Mesenchymal stem cell (in vitro differentiated cells and primary cell): ENCODE measurements at regions not wholly inside any gene's neighbourhood (a gene's known extent, or its start where the extent isn't known, plus 50 kb on each side); places are given as distances from the start of the nearest gene placed in this dataset.
A peak's percentile ranks its signal among the peaks of the same experiment; 100 is the strongest.

ENCODE experiments used
- DNase-seq: peaks from one replicate; pipeline ENCODE4 v3.0.0-alpha.2; 2013
- H2AFZ ChIP-seq: one replicate; pipeline ENCODE4 v1.6.1; 2013; ENCODE audit warnings: low read depth, mild to moderate bottlenecking, control low read depth, inconsistent platforms, low read length, moderate library complexity
- H2AK5ac ChIP-seq: 2 replicates; pipeline ENCODE4 v1.6.1; 2013; ENCODE audit warnings: low read length, moderate library complexity, mild to moderate bottlenecking, inconsistent platforms; ENCODE audit not compliant: severe bottlenecking
- H2BK120ac ChIP-seq: one replicate; pipeline ENCODE4 v1.6.1; 2013; ENCODE audit warnings: low read depth, mild to moderate bottlenecking, inconsistent platforms, low read length, moderate library complexity
- H2BK12ac ChIP-seq, 2 experiments: one replicate each; pipeline ENCODE4 v1.6.1; 2013; ENCODE audit warnings: inconsistent platforms in 2 of 2, low read length in 2 of 2, mild to moderate bottlenecking in 2 of 2, moderate library complexity in 2 of 2, control low read depth in 1 of 2
- H2BK15ac ChIP-seq: one replicate; pipeline ENCODE4 v1.6.1; 2013; ENCODE audit warnings: mild to moderate bottlenecking, low read depth, inconsistent platforms; ENCODE audit not compliant: poor library complexity, severe bottlenecking
- H2BK5ac ChIP-seq: 2 replicates; pipeline ENCODE4 v1.6.1; 2013; ENCODE audit warnings: low read depth, mild to moderate bottlenecking, low read length, control low read depth, inconsistent platforms; ENCODE audit not compliant: poor library complexity, severe bottlenecking
- H3K14ac ChIP-seq, 2 experiments: one replicate each; pipeline ENCODE4 v1.6.1; 2013; ENCODE audit warnings: inconsistent platforms in 2 of 2, low read length in 2 of 2, control low read depth in 1 of 2, mild to moderate bottlenecking in 1 of 2, moderate library complexity in 1 of 2
- H3K18ac ChIP-seq, 2 experiments: one replicate each; pipeline ENCODE4 v1.6.1; 2013; ENCODE audit warnings: inconsistent platforms in 2 of 2, low read length in 2 of 2, control low read depth in 1 of 2, low read depth in 1 of 2, mild to moderate bottlenecking in 1 of 2
- H3K23ac ChIP-seq, 2 experiments: one replicate each; pipeline ENCODE4 v1.6.1; 2013; ENCODE audit warnings: inconsistent platforms in 2 of 2, low read length in 2 of 2, mild to moderate bottlenecking in 2 of 2, moderate library complexity in 2 of 2, control low read depth in 1 of 2
- H3K27ac ChIP-seq: 2 replicates; pipeline ENCODE4 v1.5.1; 2013; ENCODE audit warnings: mild to moderate bottlenecking, moderate library complexity, low read length, control low read depth, inconsistent platforms; ENCODE audit not compliant: poor library complexity, severe bottlenecking
- H3K27me3 ChIP-seq, 2 experiments: 2 replicates each; pipeline versions ENCODE4 v1.6.1 to v1.7.0; 2013; ENCODE audit warnings: low read length in 2 of 2, mild to moderate bottlenecking in 2 of 2, moderate library complexity in 2 of 2, control low read depth in 1 of 2, inconsistent platforms in 1 of 2; ENCODE audit not compliant: control insufficient read depth in 1 of 2, insufficient read depth in 1 of 2
- H3K36me3 ChIP-seq, 2 experiments: 2 replicates each; pipeline versions ENCODE4 v1.6.1 to v1.7.0; 2013; ENCODE audit warnings: low read length in 2 of 2, control low read depth in 1 of 2, inconsistent platforms in 1 of 2, low read depth in 1 of 2, mild to moderate bottlenecking in 1 of 2; ENCODE audit not compliant: insufficient read depth in 2 of 2, control insufficient read depth in 1 of 2
- H3K4ac ChIP-seq, 2 experiments: one replicate each; pipeline ENCODE4 v1.6.1; 2013; ENCODE audit warnings: inconsistent platforms in 2 of 2, low read length in 2 of 2, mild to moderate bottlenecking in 2 of 2, moderate library complexity in 2 of 2, control low read depth in 1 of 2, low read depth in 1 of 2
- H3K4me1 ChIP-seq: 2 replicates; pipeline ENCODE4 v1.6.1; 2013; ENCODE audit warnings: low read depth, low read length, control low read depth; ENCODE audit not compliant: control insufficient read depth, insufficient read depth
- H3K4me2 ChIP-seq: 2 replicates; pipeline ENCODE4 v1.6.1; 2013; ENCODE audit warnings: low read length, mild to moderate bottlenecking, inconsistent platforms; ENCODE audit not compliant: poor library complexity, severe bottlenecking
- H3K4me3 ChIP-seq, 2 experiments: 2 replicates each; pipeline versions ENCODE4 v1.5.1 to v1.7.0; 2013; ENCODE audit warnings: low read length in 2 of 2, mild to moderate bottlenecking in 2 of 2, control low read depth in 1 of 2, low read depth in 1 of 2; ENCODE audit not compliant: insufficient read depth in 1 of 2
- H3K79me1 ChIP-seq: replicated peaks from 2 replicates; pipeline ENCODE4 v1.6.1; 2013; ENCODE audit warnings: mild to moderate bottlenecking, control low read depth, low read length, inconsistent platforms; ENCODE audit not compliant: poor library complexity, severe bottlenecking
- H3K9ac ChIP-seq: 2 replicates; pipeline ENCODE4 v1.7.0; 2013; ENCODE audit warnings: mild to moderate bottlenecking, low read length, moderate library complexity
- H3K9me3 ChIP-seq: 2 replicates; pipeline ENCODE4 v1.7.0; 2013; ENCODE audit warnings: mild to moderate bottlenecking, low read length; ENCODE audit not compliant: control insufficient read depth
- H4K8ac ChIP-seq: one replicate; pipeline ENCODE4 v1.6.1; 2013; ENCODE audit warnings: inconsistent platforms, mild to moderate bottlenecking, low read length, moderate library complexity
- H4K91ac ChIP-seq: one replicate; pipeline ENCODE4 v1.6.1; 2013; ENCODE audit warnings: mild to moderate bottlenecking, low read length, inconsistent platforms
- WGBS: methylation state at CpG from one replicate; pipeline ENCODE4 v1.1.7; 2013; ENCODE audit warnings: mixed read lengths; 5-methylcytosine and 5-hydroxymethylcytosine counted together

DNA sequence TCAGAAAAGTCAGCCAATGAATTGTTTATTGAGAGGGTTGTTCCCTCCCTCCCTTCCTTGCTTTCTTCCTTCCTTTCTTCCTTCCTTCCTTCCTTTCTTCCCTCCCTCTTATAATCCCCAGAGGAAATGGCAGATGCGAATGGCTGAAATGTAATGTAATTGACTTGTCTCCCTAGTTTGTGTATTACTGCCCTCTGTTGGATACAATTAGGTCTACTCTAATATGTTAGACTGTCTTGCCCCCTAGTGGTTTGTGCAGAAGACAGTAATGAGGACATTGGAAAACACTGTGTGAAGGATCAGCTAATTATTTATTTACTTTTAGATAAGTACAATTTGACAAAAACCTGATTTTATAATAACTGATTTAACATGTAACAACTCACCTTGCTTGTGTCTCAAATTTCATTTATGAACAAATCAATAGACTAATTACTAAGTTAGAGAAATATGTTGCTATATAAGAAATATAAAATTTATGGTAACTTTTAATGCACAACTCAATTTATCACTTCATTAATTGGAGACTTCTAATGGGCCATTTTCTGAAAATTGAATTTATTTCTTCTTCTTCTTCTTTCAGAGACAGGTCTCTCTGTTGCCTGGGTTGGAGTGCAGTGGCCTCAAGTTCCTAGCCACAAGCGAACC lies 229.8 kb upstream of the LRIG3 start:
- Histone ChIP-seq H3K4ac (no peak overlapping the region), H4K8ac (no peak overlapping the region), H3K36me3 (no peaks in the 10 kb centered on the region), H3K4me1 (no peaks in the 10 kb centered on the region), H2BK12ac (no peak overlapping the region), H3K9me3 (peaks cover 26% of the 10 kb centered on the region), H2AFZ (no peak overlapping the region), H4K91ac (no peak overlapping the region), H3K79me1 (no peaks in the 10 kb centered on the region), H3K14ac (no peak overlapping the region), H3K4me3 (no peak overlapping the region), H3K23ac (no peak overlapping the region), H2BK15ac (no peak overlapping the region), H3K4me2 (no peak overlapping the region), H3K27ac (no peak overlapping the region), H2AK5ac (no peak overlapping the region), H3K9ac (no peak overlapping the region), H2BK120ac (no peak overlapping the region), H3K27me3 (no peaks in the 10 kb centered on the region), H2BK5ac (no peak overlapping the region), H3K18ac (no peak overlapping the region)
- 100% methylated on average over 1 of the region's 2 CpGs for WGBS
- peak; percentile 81 for DNase-seq

DNA sequence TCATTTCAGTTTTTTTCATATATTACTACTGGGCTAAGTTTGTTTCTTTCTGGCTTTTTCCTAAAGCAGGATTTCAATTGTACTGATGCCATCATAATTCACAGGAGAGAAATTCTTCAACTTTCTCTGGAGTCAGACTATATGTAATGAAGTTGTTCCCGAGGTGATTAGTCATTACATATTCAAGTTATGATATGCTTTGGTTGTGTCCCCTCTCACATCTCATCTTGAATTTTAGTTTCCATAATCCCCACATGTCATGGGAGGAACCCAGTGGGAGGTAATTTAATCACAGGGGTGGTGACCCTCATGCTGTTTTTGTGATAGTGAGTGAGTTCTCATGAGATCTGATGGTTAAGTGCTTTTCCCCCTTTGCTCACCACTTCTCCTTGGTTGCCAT lies 227.5 kb upstream of the LRIG3 start:
- no peak overlapping the region for H3K4ac ChIP-seq

DNA sequence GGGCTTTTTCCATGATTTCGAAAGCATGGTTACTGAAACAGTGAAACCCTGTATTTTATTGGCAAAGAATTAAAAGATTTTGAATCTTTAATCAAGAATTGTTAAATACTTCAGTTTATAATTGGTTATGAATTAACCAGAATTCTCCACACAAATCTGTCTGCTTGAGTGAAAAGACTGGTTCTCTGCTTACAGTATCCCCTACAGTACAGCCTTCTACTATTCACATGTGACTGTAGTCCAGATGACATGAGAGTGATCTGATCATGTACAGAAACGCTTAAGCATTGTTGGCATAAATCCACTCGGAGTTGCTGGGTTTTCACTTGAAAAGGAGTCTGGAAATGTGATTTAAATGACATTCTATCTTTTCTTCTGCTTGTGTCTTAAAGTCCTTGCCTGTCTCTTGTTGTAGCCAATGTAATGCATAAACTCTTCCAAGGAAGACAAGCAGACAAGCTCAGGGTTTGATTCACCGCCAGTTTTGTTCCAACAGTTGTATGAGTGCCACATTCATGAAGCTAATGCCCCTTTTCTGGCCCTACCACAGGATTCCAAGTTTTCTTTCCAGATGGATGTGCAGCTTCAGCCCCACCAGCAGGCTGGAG lies 222.0 kb upstream of the LRIG3 start:
- H2AK5ac ChIP-seq, result no peak overlapping the region
- no peak overlapping the region for H3K23ac ChIP-seq
- H2BK15ac ChIP-seq, result no peak overlapping the region
- no peak overlapping the region for H4K8ac ChIP-seq
- no peak overlapping the region for H4K91ac ChIP-seq
- no peaks in the 10 kb centered on the region for H3K36me3 ChIP-seq
- H3K9ac ChIP-seq, result no peak overlapping the region
- no peak overlapping the region for H3K4me3 ChIP-seq
- H3K4me2 ChIP-seq, result no peak overlapping the region
- no peak for DNase-seq
- no peaks in the 10 kb centered on the region for H3K4me1 ChIP-seq
- no peak overlapping the region for H3K18ac ChIP-seq
- H2BK120ac ChIP-seq, result no peak overlapping the region
- H3K9me3 ChIP-seq, result no peaks in the 10 kb centered on the region
- H2BK5ac ChIP-seq, result no peak overlapping the region
- H2BK12ac ChIP-seq, result no peak overlapping the region
- H3K14ac ChIP-seq, result no peak overlapping the region
- WGBS, result 88% methylated on average over 3 of the region's 4 CpGs
- H3K27me3 ChIP-seq, result no peaks in the 10 kb centered on the region
- no peak overlapping the region for H3K27ac ChIP-seq
- H2AFZ ChIP-seq, result no peak overlapping the region
- H3K79me1 ChIP-seq, result no peaks in the 10 kb centered on the region
- H3K4ac ChIP-seq, result peak overlapping the region in 1 of 2 experiments; percentile 37

More for the DNA sequence above, 227.5 kb upstream of the LRIG3 start:
- no peak for DNase-seq
- Histone ChIP-seq H3K36me3 (no peaks in the 10 kb centered on the region), H3K23ac (no peak overlapping the region), H2AK5ac (no peak overlapping the region), H3K79me1 (no peaks in the 10 kb centered on the region), H3K4me1 (no peaks in the 10 kb centered on the region), H3K4me2 (no peak overlapping the region), H2BK120ac (no peak overlapping the region), H4K91ac (no peak overlapping the region), H3K14ac (no peak overlapping the region), H3K18ac (no peak overlapping the region), H3K27me3 (no peaks in the 10 kb centered on the region), H2BK15ac (no peak overlapping the region), H2AFZ (no peak overlapping the region), H3K4me3 (no peak overlapping the region), H4K8ac (no peak overlapping the region), H3K9me3 (peaks cover 8% of the 10 kb centered on the region), H3K27ac (no peak overlapping the region), H3K9ac (no peak overlapping the region), H2BK5ac (no peak overlapping the region), H2BK12ac (no peak overlapping the region)
- WGBS, result no CpG with 5 or more reads among the region's 1 CpG

DNA sequence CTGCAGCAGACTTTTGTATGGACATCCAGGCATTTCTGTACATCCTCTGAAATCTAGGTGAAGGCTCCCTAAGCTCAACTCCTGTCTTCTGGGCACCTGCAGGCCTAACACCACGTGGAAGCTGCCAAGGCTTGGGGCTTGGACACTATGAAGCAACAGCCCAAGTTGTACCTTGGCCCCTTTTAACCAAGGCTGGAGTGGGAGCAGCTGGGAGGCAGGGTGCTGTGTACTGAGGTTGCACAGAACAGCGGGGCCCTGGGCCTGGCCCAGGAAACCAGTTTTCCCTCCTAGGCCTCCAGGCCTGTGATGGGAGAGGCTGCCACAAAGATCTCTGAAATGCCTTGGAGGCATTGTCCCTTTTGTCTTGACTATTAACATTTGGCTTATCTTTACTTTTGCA lies 214.4 kb upstream of the LRIG3 start:
- no peaks in the 10 kb centered on the region for H3K4me1 ChIP-seq
- H3K27me3 ChIP-seq, result no peaks in the 10 kb centered on the region
- H2AFZ ChIP-seq, result no peak overlapping the region
- no peaks in the 10 kb centered on the region for H3K9me3 ChIP-seq
- H3K14ac ChIP-seq, result no peak overlapping the region
- no peaks in the 10 kb centered on the region for H3K36me3 ChIP-seq
- no peak overlapping the region for H2BK120ac ChIP-seq
- H3K27ac ChIP-seq, result no peak overlapping the region
- H4K8ac ChIP-seq, result no peak overlapping the region
- no peak overlapping the region for H3K4ac ChIP-seq
- H3K23ac ChIP-seq, result no peak overlapping the region
- no peak overlapping the region for H3K4me2 ChIP-seq
- no peak overlapping the region for H3K18ac ChIP-seq
- WGBS, result 24% methylated on average over 2 of the region's 2 CpGs
- no peak overlapping the region for H2BK5ac ChIP-seq
- no peak overlapping the region for H2AK5ac ChIP-seq
- no peak overlapping the region for H2BK15ac ChIP-seq
- no peaks in the 10 kb centered on the region for H3K79me1 ChIP-seq
- H3K4me3 ChIP-seq, result no peak overlapping the region
- no peak for DNase-seq
- H2BK12ac ChIP-seq, result no peak overlapping the region
- H3K9ac ChIP-seq, result no peak overlapping the region
- no peak overlapping the region for H4K91ac ChIP-seq
